Stimulated activated CD4-positive, alpha-beta T cell treated with anti-CD3 and anti-CD28 coated beads, Interleukin-1b, Interleukin-23, amount 100 ng/mL, for 48 hours (primary cell): ENCODE measurements at regions not wholly inside any gene's neighbourhood (a gene's known extent, or its start where the extent isn't known, plus 50 kb on each side); places are given as distances from the start of the nearest gene placed in this dataset.
"Not testable (repeated sequence)": the region's sequence is repeated elsewhere in the genome, so short reads cannot be mapped to it uniquely, and the experiment has no call there.

Experiments used
- DNase-seq: peaks from one replicate; pipeline ENCODE4 v3.0.0-alpha.2; 2020

DNA sequence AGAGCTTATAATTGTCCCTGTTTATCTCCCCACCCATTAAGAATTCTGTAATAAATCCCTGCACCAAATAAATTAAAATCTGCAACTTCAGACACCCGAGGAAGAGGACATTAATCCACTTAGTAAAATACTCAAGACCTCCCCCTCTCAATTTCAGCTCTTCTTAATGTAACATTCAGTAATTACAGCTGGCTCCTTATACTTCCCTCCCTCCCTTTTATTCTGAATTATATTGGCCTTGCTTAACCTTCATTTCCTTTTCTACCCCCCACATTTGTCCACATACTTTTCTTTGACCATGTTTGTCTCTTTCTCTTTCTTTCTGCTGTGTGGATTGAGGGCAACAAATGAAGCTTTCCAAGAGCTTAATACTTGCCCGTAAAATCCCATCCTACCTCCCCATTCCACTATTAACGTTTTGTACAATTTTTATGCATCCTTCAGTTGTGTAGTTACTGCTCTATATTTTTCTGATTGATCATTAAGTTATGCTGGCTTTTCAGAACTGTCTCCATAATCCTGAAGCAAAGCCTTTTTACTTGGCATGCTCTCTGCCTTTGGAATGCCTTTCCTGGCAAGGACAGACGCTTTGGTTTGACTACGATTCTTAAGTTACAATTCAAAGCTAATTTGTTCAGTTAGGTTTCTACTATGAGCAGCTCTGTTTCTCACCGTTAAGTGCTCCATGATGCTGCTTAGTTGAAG lies 580.1 kb downstream of the ZEB2 start:
- DNase-seq = no peak

DNA sequence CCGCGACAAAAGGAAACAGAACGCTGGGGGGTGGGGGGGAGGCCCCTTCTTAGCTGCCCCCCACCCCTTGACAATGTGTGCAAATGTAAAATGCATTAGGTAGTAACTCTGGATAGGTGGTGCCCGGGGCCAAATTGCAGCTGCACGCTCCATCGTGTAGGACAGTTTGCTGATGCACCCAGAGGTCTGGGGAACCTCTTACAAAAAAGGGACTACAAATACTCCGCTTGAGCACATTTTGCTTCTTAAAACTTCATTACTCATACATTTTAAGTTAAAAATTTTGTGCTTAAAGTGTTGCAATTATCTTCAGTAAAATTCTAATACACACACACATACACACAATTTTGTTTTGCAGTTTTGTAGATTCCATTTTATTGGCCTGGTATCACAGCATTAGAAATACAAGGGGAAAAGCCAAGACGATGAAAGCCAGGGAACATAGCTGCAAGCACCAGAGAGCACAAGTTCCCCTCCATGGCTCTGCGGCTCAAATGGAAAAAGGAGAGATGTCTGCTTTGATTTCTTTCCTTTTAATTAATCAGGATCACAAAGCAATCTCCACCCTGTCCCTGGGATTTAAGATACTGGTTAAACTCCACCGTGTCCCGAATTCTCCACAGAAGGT lies 582.1 kb downstream of the ZEB2 start:
- no peak for DNase-seq

DNA sequence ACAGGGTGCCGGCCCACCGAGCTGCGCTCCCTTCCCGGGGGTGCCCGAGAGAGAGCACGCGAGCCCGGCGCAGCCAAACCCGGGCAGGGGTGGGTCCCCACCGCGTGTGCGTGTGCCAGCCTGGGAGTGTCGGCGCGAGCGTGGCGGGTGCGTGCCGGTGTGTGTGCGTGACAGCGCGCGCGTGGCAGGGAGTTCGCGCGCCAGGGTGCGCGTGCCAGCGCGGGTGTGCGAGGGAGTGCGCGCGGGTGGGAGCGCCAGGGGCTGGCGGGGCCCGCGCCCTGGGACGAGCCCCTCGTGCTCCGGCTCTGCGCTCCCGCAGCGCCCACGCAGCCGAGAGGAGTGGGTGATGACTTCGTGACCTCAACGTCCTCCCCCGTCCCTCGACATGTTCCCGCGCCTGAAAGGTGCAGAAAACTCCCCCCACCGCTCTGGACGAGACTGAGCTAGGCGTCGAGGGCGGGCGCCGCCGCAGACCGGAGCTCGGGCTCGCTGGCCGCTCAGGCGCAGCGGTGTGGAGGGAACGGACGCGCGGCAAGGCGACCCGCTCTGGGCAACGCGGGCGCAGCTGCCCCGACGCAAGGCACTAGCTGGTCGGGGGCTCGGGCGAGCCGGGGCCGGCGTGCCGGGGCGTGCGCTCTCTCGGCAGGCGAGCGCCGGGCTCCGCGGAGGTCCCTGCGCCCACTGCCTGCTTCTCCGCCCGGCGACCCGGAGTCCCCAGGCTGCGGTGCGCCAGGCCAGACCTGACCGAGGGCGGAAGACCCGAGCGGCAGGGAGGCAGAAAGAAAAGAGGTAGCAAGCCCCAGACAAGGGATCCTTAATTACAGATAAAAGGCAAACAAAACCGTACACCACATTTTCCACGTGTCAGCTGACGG lies 582.8 kb downstream of the ZEB2 start:
- peak; percentile 16 for DNase-seq

DNA sequence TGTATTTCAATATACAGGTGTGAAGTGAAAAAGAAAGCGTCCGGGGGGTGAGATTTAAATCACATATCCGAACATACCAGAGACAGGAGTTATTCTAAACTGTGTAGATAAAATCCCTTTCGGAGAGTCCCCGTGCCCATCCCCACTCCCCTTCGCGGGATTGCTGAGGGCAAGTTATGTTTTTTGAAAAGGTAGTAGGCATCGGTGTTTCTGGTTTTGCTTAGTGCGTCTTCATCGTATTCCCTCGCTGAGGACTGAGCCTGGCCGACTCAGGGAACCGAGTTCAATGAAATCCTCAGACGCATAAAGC lies 583.4 kb downstream of the ZEB2 start:
- DNase-seq = no peak

DNA sequence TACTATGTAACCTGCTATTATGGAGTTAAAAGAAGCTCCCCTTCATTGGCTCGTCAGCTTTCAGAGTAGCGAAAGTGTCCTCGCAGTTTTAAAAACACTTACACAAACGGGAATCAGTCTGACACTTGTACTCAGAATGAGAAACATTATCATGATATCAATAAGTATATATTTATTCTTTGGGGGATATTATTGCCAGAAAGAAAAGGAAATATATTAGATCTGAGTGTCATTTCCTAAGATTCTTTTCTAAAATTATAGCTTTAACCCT lies 584.5 kb downstream of the ZEB2 start:
- DNase-seq = no peak

DNA sequence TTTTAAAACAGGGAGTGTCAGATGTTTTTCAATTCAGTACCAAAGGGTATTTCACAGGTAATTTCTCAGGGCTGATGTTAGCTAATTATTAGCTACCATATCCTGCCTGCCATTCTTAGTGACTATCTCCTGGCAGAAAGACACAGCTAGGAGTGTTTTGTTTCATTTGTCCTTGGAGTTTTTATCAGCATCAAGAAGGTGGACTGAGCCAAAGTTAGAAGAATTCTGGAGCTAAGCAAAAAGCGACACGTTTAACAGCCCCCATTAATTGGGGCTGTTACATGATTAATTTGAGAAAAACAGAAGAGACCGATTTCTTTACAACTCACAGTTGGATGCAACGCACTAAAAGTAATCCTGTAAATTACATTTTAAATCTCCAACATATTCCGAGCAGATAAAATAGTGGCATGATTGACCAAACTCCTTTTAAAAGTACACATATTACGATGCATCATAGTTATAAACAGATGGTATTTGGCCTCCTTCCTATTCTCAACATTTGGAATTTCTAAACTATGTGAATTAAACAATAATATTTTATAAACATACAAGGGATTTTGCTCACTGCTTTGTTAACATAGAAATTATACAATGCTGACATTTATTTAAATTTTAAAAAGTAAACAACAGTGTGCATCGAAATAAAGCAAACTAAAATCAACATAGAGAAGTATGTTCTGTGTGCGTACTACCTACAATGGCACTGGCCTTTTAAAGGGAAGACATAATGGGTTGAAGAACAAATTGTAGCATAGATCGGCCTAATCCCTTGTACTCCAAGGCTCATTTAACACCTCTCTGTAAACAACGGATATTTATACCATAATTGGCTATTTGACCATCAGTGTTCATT lies 585.1 kb downstream of the ZEB2 start:
- no peak for DNase-seq

DNA sequence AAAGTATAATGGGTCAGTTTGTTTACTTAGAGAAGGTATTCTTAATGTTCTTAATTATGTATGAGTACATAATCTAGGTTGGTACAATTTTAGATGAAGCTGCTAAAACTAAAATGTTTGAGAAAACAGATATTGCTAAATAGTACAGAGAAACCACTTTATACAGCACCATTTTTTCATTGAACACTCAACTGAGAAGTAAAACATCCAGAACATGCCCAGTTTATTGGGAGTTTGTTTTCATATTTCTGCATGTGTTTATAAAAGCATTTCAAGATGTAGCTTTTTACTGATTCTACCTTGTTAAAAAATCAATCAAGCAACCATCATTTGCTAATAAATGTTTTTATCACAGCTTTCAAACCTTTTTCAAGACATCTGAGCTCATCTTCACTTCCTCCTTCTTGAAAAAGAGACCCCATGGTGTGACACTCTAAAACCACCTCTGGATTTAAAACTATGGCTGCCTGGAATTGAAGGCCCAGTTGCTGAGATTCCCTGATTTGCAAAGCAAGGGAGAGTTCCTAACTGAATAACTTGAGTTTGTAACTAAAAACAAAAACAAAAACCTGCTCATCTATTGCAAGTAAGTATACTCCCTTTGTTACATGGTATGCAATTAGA lies 585.9 kb downstream of the ZEB2 start:
- DNase-seq = no peak

DNA sequence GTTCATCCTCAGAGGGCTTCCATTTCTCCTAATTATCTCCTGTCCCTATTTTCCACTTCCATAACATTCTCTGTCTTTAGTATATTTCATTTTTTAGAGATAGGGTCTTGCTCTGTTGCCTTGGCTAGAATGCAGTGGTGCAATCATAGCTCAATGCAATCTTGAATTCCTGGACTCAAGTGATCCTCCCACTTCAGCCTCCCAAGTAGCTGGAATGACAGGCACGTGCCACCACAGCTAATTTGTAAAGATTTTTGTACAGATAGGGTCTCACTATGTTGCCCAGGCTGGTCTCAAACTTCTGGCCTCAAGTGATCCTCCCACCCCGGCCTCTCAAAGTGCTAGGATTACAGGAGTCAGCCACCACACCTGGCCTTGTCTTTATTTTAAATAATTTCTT lies 589.0 kb downstream of the ZEB2 start:
- DNase-seq = no peak

DNA sequence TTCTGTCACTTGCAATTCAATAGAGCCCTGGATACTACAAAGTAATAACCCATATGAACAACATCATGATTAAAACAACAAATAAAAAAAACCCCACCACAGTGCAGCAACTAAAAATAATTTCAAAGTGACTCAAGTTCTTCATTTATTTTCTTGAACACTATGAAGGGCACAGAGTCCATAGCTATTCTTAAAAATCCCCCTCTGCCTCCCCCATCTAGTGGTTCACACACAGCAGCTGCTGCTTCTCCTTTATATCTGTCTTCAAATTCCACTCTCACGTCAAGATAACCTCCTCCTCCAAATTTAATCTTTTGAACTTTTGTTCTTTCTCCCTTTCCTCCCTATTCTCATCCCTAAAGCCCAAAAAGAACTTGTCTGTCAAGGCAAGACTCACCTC lies 591.3 kb downstream of the ZEB2 start:
- no peak for DNase-seq

DNA sequence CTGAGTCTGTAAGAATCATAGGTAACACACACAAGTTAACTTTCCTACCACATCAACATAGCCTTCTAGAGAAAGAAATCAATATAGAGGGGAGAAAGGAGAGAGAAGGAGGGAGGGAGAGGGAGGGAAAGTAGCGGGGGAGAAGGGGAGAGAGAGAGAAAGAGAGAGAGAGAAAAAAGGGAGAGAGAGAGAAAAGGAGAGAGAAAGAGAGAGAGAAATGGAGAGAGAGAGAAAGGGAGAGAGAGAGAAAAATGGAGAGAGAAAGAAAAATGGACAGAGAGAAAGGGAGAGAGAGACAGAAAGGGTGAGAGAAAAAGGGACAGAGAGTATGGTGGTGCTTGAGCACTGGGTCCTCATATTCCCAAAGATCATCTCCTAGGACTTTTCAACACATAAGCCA lies 591.7 kb downstream of the ZEB2 start:
- no peak for DNase-seq

DNA sequence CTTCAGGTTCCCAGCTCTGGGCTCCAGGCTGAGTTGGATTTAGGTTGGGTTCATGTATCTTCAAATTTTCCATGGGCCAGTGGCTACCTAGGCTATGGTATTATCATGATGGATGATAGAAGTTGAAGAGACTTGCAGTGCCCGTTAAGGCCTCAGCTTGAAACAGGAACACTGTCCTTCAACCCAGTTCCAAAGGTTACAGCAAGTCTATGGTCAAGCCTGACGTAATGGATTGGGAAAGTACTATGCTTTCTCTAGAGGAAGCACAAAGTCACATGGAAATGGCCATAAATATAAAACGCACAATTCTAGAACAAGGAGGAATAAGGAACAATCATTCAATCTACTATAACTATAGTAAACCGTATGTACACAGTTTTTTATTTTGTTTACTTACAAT lies 593.2 kb downstream of the ZEB2 start:
- DNase-seq = no peak

DNA sequence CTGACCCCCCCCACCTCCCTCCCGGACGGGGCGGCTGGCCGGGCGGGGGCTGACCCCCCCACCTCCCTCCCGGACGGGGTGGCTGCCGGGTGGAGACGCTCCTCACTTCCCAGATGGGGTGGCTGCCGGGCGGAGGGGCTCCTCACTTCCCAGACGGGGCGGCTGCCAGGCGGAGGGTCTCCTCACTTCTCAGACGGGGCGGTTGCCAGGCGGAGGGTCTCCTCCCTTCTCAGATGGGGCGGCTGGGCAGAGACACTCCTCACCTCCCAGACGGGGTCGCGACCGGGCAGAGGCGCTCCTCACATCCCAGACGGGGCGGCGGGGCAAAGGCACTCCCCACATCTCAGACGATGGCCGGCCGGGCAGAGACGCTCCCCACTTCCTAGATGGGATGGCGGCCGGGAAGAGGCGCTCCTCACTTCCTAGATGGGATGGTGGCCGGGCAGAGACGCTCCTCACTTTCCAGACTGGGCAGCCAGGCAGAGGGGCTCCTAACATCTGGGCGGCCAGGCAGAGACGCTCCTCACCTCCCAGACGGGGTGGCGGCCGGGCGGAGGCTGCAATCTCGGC lies 597.6 kb downstream of the ZEB2 start:
- not testable (repeated sequence) for DNase-seq

DNA sequence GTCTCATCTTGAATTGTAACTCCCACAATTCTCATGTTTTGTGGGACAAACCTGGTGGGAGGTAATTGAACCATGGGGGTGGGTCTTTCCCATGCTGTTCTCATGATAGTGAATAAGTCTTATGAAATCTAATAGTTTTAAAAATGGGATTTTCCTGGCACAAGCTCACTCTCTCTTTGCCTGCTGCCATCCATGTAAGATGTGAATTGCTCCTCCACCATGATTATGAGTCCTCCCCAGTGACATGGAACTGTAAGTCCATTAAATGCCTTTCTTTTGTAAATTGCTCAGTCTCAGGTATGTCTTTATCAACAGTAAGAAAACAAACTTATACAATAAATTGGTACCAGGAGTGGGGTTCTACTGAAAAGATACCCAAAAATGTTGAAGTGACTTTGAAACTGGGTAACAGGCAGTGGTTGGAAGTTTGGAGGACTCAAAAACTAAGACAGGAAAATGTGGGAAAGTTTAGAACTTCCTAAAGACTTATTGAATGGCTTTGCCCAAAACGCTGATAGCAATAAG lies 601.4 kb downstream of the ZEB2 start:
- no peak for DNase-seq

DNA sequence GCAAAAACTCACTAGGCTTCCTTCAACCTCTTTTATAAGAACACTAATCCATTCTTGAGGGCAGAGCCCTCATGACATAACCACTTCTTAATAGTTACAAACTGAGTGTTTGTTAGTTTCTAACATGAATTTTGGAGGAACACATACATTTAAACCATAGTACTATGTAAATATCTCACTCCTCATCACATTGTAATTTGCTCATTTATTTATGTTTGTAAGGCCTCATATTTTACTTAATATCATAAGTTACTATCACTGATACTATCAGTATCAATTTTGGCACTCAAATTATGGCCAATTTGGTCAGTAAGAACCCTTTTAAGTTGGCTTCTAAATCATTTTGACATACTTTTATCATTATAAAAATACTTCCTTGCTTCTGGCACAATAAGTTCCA lies 603.1 kb downstream of the ZEB2 start:
- DNase-seq = no peak

DNA sequence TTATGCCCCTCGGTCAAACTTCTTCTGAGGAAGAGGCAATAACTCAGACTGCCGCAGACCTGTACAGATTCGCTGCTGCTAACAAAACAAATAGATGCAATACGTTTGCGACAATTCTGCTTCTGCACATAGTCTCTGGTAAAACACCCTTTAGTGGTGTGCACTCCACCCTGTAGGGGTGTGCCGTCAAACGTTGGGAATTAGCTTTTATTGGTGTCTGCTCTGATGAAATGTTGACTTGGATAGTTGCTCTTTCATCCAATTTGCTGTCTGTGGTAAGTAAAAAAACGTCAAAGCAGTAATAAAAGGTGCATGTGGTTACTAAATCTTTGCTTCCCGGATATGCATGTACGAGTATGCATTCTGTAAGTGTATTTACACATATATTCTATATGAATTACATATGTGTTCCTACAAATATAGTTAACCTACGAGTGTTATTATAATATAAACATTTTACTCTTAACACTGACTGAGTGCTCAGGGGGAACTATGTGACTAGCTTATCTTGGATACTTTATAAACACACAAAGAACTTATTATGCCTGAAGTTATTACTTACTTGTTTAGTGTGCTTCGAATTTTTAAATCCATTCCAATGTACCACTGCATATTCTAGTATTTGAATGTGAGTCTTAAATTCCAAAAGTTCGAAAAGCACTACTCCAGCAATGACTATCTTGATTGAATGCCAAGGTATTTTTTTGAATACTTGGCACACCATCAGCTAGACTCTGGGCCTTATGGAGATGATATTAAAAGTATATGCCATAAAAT lies 610.2 kb downstream of the ZEB2 start:
- DNase-seq = no peak

DNA sequence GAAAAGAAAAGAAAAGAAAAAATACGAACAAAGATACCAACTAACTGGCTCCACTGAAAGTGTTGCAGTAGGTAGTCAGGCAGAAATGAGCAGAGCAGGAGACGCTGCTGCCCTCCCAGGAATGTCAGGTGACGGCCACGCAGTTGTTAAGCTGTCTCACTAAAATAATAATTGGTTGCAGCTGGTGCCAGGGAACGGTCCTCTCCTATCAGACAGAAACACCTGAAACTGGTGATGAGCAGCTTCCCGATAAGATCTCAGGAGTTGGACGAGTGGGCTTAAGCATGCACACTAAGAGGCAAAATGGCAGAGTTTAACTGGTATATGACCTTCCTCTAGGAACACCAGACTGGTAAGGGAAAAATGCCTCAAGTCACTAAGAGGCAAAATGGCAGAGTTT lies 611.1 kb downstream of the ZEB2 start:
- DNase-seq = no peak

DNA sequence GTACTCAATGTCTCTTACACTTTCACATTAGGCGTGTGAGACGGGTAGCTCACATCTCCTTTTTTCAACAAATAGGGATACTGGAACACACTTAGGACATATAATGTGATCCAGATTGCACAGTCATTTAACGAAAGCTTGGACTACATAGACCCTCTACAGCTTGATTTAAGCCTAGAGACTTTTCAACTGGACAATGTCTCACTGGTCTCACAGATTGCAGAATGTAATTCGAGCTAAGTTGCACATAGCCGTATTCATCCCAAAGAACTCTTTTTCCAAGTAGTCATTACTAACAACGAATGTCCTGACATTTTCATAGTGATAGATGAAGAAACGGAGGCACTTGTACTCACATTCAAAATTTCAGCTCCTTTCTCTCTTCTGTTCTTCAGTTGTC lies 612.1 kb downstream of the ZEB2 start:
- DNase-seq = no peak

DNA sequence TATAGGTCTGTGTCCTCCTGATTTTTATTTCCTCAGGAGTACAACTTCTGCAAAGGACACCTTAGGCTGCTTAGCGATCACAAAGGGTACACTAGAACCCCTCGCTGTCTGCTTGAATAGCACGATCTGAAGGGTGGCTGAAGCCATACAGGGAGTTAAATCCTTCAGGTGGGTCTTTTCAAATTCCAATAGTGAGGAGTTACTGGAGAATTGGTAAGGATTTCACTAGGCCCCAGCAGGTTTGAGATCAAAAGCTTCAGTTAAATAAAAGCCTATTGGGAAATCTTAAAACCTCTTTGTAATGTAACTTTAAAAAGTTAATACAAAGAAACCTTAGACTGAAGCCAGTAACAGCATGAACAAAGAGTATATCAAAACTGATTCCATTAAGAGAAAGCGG lies 613.1 kb downstream of the ZEB2 start:
- no peak for DNase-seq

DNA sequence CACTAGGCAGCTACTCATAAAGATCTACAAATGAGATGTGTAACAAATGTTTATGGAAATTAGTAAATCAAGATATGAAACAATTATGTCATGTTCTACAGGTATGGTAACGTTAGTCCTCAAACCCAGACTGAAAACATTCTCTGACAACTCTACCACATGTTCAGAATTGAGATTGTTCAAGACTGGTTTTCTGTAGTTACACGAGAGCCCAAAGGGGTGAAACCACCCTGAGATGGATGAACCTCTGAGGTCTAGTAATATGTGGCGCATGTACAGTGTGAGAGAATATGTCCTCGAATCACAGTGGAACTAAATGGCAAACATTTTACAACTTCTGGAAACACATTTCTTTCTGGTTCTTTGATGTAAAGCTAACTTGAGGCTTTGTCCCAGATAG lies 614.3 kb downstream of the ZEB2 start:
- DNase-seq = no peak

DNA sequence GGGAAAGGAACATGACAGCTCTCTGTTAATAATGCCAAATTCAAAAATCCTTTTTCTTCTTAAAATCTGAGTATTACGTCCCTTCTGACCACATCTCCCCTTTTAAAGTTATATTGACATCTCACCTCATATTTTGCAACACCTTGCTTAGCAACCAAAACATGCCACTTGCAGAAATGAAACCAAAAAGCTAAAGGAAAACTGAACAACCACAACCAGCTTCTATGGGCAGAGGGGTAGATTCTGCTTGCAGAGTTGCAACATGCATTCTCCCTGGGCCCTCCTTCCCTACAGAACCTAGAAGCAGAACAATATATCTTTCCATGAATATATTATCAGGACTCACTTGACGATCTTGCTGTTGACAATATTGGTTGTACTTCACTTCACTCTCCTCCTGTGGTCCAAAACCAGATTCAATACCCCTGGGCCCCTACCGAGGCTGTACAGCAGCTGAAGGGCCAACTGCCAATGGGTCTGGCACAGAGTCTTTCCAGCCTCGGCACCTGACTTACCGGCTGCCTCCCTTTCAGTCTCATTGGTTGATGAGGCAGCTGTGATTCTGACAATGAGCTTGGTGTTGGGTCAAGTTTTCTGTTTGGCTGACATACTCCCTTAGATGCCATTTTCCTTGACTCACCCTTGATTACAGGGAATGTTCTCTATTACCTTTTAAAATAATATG lies 616.6 kb downstream of the ZEB2 start:
- no peak for DNase-seq
